ENCODE measurements at regions not wholly inside any gene's neighbourhood (a gene's known extent, or its start where the extent isn't known, plus 50 kb on each side); places are given as distances from the start of the nearest gene placed in this dataset.

DNA sequence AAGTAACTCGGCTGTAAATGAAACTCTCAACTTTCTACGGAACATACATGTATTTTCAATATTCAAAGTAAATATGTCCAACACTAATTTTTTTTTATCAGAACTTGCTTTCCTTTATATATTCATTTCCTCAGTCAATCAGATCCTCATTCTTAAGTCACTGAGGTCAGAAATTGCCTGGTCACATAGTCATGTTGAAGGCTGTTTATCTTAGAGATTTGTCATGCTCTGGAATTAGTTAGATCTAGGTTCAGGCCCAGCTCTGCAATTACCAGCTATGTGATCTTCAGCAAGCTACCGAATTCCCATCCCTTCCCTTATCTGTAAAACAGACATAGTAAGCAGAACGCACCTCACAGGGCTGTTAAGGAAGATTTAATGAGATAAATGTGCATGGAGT lies 228.8 kb downstream of the SPCS3 start:
- TF ChIP-seq, protein P1, sequence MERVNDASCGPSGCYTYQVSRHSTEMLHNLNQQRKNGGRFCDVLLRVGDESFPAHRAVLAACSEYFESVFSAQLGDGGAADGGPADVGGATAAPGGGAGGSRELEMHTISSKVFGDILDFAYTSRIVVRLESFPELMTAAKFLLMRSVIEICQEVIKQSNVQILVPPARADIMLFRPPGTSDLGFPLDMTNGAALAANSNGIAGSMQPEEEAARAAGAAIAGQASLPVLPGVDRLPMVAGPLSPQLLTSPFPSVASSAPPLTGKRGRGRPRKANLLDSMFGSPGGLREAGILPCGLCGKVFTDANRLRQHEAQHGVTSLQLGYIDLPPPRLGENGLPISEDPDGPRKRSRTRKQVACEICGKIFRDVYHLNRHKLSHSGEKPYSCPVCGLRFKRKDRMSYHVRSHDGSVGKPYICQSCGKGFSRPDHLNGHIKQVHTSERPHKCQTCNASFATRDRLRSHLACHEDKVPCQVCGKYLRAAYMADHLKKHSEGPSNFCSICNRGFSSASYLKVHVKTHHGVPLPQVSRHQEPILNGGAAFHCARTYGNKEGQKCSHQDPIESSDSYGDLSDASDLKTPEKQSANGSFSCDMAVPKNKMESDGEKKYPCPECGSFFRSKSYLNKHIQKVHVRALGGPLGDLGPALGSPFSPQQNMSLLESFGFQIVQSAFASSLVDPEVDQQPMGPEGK (CRISPR knock-in tag; IDR thresholded peaks at IDR 0.05; ENCODE audit: borderline replicate concordance) = no peak
- TF ChIP-seq, protein P2, sequence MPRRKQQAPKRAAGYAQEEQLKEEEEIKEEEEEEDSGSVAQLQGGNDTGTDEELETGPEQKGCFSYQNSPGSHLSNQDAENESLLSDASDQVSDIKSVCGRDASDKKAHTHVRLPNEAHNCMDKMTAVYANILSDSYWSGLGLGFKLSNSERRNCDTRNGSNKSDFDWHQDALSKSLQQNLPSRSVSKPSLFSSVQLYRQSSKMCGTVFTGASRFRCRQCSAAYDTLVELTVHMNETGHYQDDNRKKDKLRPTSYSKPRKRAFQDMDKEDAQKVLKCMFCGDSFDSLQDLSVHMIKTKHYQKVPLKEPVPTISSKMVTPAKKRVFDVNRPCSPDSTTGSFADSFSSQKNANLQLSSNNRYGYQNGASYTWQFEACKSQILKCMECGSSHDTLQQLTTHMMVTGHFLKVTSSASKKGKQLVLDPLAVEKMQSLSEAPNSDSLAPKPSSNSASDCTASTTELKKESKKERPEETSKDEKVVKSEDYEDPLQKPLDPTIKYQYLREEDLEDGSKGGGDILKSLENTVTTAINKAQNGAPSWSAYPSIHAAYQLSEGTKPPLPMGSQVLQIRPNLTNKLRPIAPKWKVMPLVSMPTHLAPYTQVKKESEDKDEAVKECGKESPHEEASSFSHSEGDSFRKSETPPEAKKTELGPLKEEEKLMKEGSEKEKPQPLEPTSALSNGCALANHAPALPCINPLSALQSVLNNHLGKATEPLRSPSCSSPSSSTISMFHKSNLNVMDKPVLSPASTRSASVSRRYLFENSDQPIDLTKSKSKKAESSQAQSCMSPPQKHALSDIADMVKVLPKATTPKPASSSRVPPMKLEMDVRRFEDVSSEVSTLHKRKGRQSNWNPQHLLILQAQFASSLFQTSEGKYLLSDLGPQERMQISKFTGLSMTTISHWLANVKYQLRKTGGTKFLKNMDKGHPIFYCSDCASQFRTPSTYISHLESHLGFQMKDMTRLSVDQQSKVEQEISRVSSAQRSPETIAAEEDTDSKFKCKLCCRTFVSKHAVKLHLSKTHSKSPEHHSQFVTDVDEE (CRISPR knock-in tag; IDR thresholded peaks at IDR 0.05) = no peak
- TF ChIP-seq, protein P3, sequence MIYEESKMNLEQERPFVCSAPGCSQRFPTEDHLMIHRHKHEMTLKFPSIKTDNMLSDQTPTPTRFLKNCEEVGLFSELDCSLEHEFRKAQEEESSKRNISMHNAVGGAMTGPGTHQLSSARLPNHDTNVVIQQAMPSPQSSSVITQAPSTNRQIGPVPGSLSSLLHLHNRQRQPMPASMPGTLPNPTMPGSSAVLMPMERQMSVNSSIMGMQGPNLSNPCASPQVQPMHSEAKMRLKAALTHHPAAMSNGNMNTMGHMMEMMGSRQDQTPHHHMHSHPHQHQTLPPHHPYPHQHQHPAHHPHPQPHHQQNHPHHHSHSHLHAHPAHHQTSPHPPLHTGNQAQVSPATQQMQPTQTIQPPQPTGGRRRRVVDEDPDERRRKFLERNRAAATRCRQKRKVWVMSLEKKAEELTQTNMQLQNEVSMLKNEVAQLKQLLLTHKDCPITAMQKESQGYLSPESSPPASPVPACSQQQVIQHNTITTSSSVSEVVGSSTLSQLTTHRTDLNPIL (CRISPR knock-in tag; IDR thresholded peaks at IDR 0.05; ENCODE audit: low read depth) = no peak
- TF ChIP-seq ZNF565 (CRISPR knock-in tag; conservative IDR thresholded peaks at IDR 0.05; ENCODE audit: low read depth) (no peak), ZFP3 (CRISPR knock-in tag; IDR thresholded peaks at IDR 0.05) (no peak)
- peak; percentile 45 for ATAC-seq

DNA sequence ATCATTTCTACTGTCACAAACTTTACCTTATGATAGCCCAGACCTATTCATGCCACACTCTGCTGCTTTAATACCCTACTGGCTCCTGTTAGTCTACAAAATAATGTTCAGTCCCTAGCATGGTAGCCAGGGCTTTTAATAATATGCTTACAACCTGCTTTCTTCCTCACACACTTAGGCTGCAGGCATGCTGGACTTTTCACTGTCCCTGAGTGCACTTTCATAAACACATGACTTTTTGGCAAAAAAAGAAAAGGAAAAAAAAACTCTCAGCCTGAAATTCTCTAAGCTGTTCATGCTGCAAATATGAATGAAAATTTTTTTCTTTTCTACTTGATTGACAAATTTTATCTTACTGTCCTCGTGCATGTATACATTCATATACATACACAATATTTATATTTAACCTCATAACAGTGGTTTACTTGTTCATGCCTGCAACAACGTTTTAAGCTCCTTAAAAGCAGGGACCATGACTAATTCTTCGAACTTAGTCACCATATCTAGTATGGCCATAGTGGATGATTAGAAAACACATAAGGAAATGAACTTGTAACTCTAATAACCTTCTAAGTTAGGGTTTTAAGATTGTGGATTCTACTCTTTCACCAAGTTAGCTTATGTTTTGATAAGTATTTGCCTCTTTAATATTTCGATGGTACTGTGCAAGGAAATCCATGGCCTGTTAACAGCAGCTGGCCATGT lies 229.5 kb downstream of the SPCS3 start:
- peak; percentile 17; the same call in 2 of the 3 replicates for ATAC-seq
- TF ChIP-seq RARB (CRISPR knock-in tag; IDR thresholded peaks at IDR 0.05) (no peak), GLIS3 (CRISPR knock-in tag; IDR thresholded peaks at IDR 0.05) (no peak), ZNF565 (CRISPR knock-in tag; conservative IDR thresholded peaks at IDR 0.05; ENCODE audit: low read depth) (no peak), ZFP3 (CRISPR knock-in tag; IDR thresholded peaks at IDR 0.05) (no peak), CSDC2 (CRISPR knock-in tag; IDR thresholded peaks at IDR 0.05) (no peak), ARNTL (CRISPR knock-in tag; IDR thresholded peaks at IDR 0.05; ENCODE audit: borderline replicate concordance, low read depth) (no peak), OSR1 (CRISPR knock-in tag; IDR thresholded peaks at IDR 0.05) (no peak), ZC3H10 (CRISPR knock-in tag; IDR thresholded peaks at IDR 0.05) (no peak), ZNF8 (CRISPR knock-in tag; IDR thresholded peaks at IDR 0.05) (no peak), TCF4 (CRISPR knock-in tag; IDR thresholded peaks at IDR 0.05; ENCODE audit: borderline replicate concordance) (no peak), ZFP30 (CRISPR knock-in tag; IDR thresholded peaks at IDR 0.05) (no peak), ZNF70 (CRISPR knock-in tag; IDR thresholded peaks at IDR 0.05) (no peak), ISL1 (CRISPR knock-in tag; IDR thresholded peaks at IDR 0.05) (no peak)
- TF ChIP-seq, protein P3 (CRISPR knock-in tag; IDR thresholded peaks at IDR 0.05; ENCODE audit: low read depth) = no peak
- TF ChIP-seq, protein P4, sequence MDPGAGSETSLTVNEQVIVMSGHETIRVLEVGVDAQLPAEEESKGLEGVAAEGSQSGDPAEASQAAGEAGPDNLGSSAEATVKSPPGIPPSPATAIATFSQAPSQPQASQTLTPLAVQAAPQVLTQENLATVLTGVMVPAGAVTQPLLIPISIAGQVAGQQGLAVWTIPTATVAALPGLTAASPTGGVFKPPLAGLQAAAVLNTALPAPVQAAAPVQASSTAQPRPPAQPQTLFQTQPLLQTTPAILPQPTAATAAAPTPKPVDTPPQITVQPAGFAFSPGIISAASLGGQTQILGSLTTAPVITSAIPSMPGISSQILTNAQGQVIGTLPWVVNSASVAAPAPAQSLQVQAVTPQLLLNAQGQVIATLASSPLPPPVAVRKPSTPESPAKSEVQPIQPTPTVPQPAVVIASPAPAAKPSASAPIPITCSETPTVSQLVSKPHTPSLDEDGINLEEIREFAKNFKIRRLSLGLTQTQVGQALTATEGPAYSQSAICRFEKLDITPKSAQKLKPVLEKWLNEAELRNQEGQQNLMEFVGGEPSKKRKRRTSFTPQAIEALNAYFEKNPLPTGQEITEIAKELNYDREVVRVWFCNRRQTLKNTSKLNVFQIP (CRISPR knock-in tag; IDR thresholded peaks at IDR 0.05; ENCODE audit: borderline replicate concordance, low read depth) = no peak
- TF ChIP-seq, protein P2 (CRISPR knock-in tag; IDR thresholded peaks at IDR 0.05) = no peak
- TF ChIP-seq, protein P5, sequence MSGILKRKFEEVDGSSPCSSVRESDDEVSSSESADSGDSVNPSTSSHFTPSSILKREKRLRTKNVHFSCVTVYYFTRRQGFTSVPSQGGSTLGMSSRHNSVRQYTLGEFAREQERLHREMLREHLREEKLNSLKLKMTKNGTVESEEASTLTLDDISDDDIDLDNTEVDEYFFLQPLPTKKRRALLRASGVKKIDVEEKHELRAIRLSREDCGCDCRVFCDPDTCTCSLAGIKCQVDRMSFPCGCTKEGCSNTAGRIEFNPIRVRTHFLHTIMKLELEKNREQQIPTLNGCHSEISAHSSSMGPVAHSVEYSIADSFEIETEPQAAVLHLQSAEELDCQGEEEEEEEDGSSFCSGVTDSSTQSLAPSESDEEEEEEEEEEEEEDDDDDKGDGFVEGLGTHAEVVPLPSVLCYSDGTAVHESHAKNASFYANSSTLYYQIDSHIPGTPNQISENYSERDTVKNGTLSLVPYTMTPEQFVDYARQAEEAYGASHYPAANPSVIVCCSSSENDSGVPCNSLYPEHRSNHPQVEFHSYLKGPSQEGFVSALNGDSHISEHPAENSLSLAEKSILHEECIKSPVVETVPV (CRISPR knock-in tag; IDR thresholded peaks at IDR 0.05) = no peak
- TF ChIP-seq, protein P1 (CRISPR knock-in tag; IDR thresholded peaks at IDR 0.05; ENCODE audit: borderline replicate concordance) = no peak

All from SK-N-SH treated with all-trans-retinoic acid at 6 μM for 48 hours (cell line).